HCT116 (cell line): ENCODE measurements at regions not wholly inside any gene's neighbourhood (a gene's known extent, or its start where the extent isn't known, plus 50 kb on each side); places are given as distances from the start of the nearest gene placed in this dataset.

Experiments
- ATAC-seq: fragments of 200-7000 bp; cut with Tn5 transposase; 2 replicates; pipeline ENCODE4 v1.9.1; 2020; ENCODE audit warnings: mild to moderate bottlenecking, moderate library complexity
- BruUV-seq: library from RNA; stranded (reverse); fragments of 400-500 nt; replicated peaks from 2 replicates; lab custom pipeline; 2021; lab: Mats Ljungman, UMichigan
- CTCF ChIA-PET: fragments of 300-600 bp; sonication (Branson Sonifier 250); formaldehyde crosslinking; loops from one replicate; lab custom pipeline; 2021; ENCODE audit warnings: antibody characterized with exemption; lab: Charles Lee
- POLR2A ChIA-PET: fragments of 300-600, 350-600 bp; sonication (Branson Sonifier 250); formaldehyde crosslinking; loops from one replicate; lab custom pipeline; 2021; ENCODE audit warnings: antibody characterized with exemption; lab: Charles Lee
- RAD21 ChIA-PET, 2 experiments: fragments of 300-600 bp; sonication (Branson Sonifier 250); formaldehyde crosslinking; loops; one replicate each; lab custom pipeline; 2023; ENCODE audit warnings: low total read pairs in 2 of 2; ENCODE audit not compliant: uncharacterized antibody in 2 of 2, unreplicated experiment in 2 of 2, low non-redundant PET in 1 of 2; lab: Charles Lee
- DNase-seq: peaks from one replicate; pipeline ENCODE4 v3.0.0-alpha.2; 2010; ENCODE audit warnings: low read depth, low spot score
- H2AFZ ChIP-seq: fragments of 200-600 bp; shearing (Covaris generic), sonication (generic); 2 replicates; pipeline ENCODE4 v1.6.1; 2017; ENCODE audit warnings: low read depth, mixed run types, mixed read lengths, antibody characterized with exemption, low read length; ENCODE audit not compliant: poor library complexity, severe bottlenecking
- H3K27ac ChIP-seq: 2 replicates; pipeline ENCODE4 v1.5.1; 2012; ENCODE audit warnings: low read depth, low read length
- H3K27me3 ChIP-seq: fragments of 200-600 bp; sonication (generic); 2 replicates; pipeline ENCODE4 v1.6.1; 2016; ENCODE audit warnings: mixed run types, low read length, mixed read lengths; ENCODE audit not compliant: insufficient read depth
- H3K36me3 ChIP-seq, 2 experiments: fragments of 200-500 bp in 1 of 2; fragments of 200-600 bp in 1 of 2; sonication (Bioruptor generic) in 1 of 2; sonication (generic) in 1 of 2; 2 replicates each; pipeline versions ENCODE4 v1.5.1 to v1.6.1; 2014 to 2016; ENCODE audit warnings: low read length in 2 of 2, inconsistent platforms in 1 of 2, mixed read lengths in 1 of 2, mixed run types in 1 of 2; ENCODE audit not compliant: insufficient read depth in 2 of 2, control insufficient read depth in 1 of 2
- H3K4me1 ChIP-seq, 2 experiments: fragments of 200-600 bp in 1 of 2; sonication (generic) in 1 of 2; 2 replicates each; pipeline versions ENCODE4 v1.5.1 to v1.6.1; 2012 to 2017; ENCODE audit warnings: low read length in 2 of 2, inconsistent platforms in 1 of 2, mild to moderate bottlenecking in 1 of 2, mixed read lengths in 1 of 2, mixed run types in 1 of 2, moderate library complexity in 1 of 2; ENCODE audit not compliant: insufficient read depth in 2 of 2, control insufficient read depth in 1 of 2
- H3K4me2 ChIP-seq: fragments of 200-600 bp; sonication (generic); 2 replicates; pipeline ENCODE4 v1.6.1; 2017; ENCODE audit warnings: mixed run types, low read length, mixed read lengths
- H3K4me3 ChIP-seq, 2 experiments: fragments of 200-600 bp in 1 of 2; sonication (generic) in 1 of 2; replicated peaks in 1 of 2; 2 replicates each; pipeline ENCODE4 v1.5.1; 2011 to 2016; ENCODE audit warnings: low read length in 2 of 2, control low read depth in 1 of 2, low read depth in 1 of 2, mild to moderate bottlenecking in 1 of 2, mixed read lengths in 1 of 2, mixed run types in 1 of 2
- H3K79me2 ChIP-seq: fragments of 200-600 bp; sonication (generic); 2 replicates; pipeline ENCODE4 v1.6.1; 2017; ENCODE audit warnings: mild to moderate bottlenecking, mixed run types, low read length, moderate library complexity, mixed read lengths; ENCODE audit not compliant: insufficient read depth
- H3K9ac ChIP-seq: fragments of 200-600 bp; sonication (generic); 2 replicates; pipeline ENCODE4 v1.6.1; 2016; ENCODE audit warnings: low read length, mixed read lengths
- H3K9me2 ChIP-seq: fragments of 200-600 bp; sonication (generic), shearing (Covaris generic); 2 replicates; pipeline ENCODE4 v1.6.1; 2017; ENCODE audit warnings: mixed run types, mild to moderate bottlenecking, moderate library complexity; ENCODE audit not compliant: insufficient read depth
- H3K9me3 ChIP-seq, 2 experiments: fragments of 200-500 bp in 1 of 2; fragments of 200-600 bp in 1 of 2; sonication (Bioruptor generic) in 1 of 2; sonication (generic) in 1 of 2; 2 replicates each; pipeline ENCODE4 v1.6.1; 2014 to 2017; ENCODE audit warnings: low read length in 2 of 2, mixed read lengths in 2 of 2, inconsistent platforms in 1 of 2, low read depth in 1 of 2, mild to moderate bottlenecking in 1 of 2, mixed run types in 1 of 2, moderate library complexity in 1 of 2; ENCODE audit not compliant: control insufficient read depth in 1 of 2, insufficient read depth in 1 of 2
- H4K20me1 ChIP-seq: fragments of 200-600 bp; sonication (generic), shearing (Covaris generic); 2 replicates; pipeline ENCODE4 v1.6.1; 2017; ENCODE audit warnings: mixed run types, mild to moderate bottlenecking, moderate library complexity; ENCODE audit not compliant: insufficient read depth
- ATF3 ChIP-seq: IDR thresholded peaks from 2 replicates; pipeline ENCODE4 v1.6.1; 2012
- CBX3 ChIP-seq: IDR thresholded peaks from 2 replicates; pipeline ENCODE4 v1.6.1; 2012; ENCODE audit warnings: low read depth
- EGR1 ChIP-seq: IDR thresholded peaks from 2 replicates; pipeline ENCODE4 v1.6.1; 2012; ENCODE audit warnings: low read depth
- MAX ChIP-seq: IDR thresholded peaks from 2 replicates; pipeline ENCODE4 v1.6.1; 2012
- POLR2AphosphoS5 ChIP-seq: IDR thresholded peaks from 2 replicates; pipeline ENCODE4 v1.6.1; 2011; ENCODE audit warnings: mild to moderate bottlenecking, low read depth, low read length, moderate library complexity
- RAD21 ChIP-seq: IDR thresholded peaks from 2 replicates; pipeline ENCODE4 v1.6.1; 2012; ENCODE audit warnings: low read depth, mild to moderate bottlenecking
- SIN3A ChIP-seq: IDR thresholded peaks from 2 replicates; pipeline ENCODE4 v1.6.1; 2012; ENCODE audit warnings: low read depth
- TCF7L2 ChIP-seq: IDR thresholded peaks from 2 replicates; pipeline ENCODE4 v1.7.0; 2011; ENCODE audit warnings: borderline replicate concordance, inconsistent platforms; ENCODE audit not compliant: insufficient read depth, insufficient read length; ENCODE audit errors: extremely low read depth
- ZBTB33 ChIP-seq: IDR thresholded peaks from 2 replicates; pipeline ENCODE4 v1.6.1; 2011; ENCODE audit warnings: mild to moderate bottlenecking, low read length, moderate library complexity; ENCODE audit not compliant: insufficient replicate concordance; ENCODE audit errors: extremely low read depth
- ZFX ChIP-seq: fragments of 450-650 bp; IDR thresholded peaks from 2 replicates; pipeline ENCODE4 v1.6.1; 2017
- intact Hi-C: fragments of 100-400 bp; cut with micrococcal nuclease; formaldehyde crosslinking; loops from 2 replicates; pipeline ENCODE4 v1.10.0; 2022

- H3K4me2 ChIP-seq: no peak overlapping the region
- H3K27ac ChIP-seq: no peak overlapping the region
- H3K79me2 ChIP-seq: no peaks in the 10 kb centered on the region
- intact Hi-C loops: no loop called here
- ChIA-PET RAD21 (no interaction called here), POLR2A (no interaction called here), CTCF (no interaction called here)
- H3K9me2 ChIP-seq: no peaks in the 10 kb centered on the region
- no TSS peak for BruUV-seq
- H3K9ac ChIP-seq: no peak overlapping the region
- H4K20me1 ChIP-seq: no peaks in the 10 kb centered on the region
- peaks cover 3 to 9% of the 10 kb centered on the region in 2 experiments; a peak in 2 of 4 replicates for H3K9me3 ChIP-seq
- no peaks in the 10 kb centered on the region for H3K4me1 ChIP-seq
- no peak overlapping the region for H2AFZ ChIP-seq
- ATAC-seq: no peak
- TF ChIP-seq ZFX (no peak), SIN3A (no peak), ZBTB33 (no peak)
- no peak overlapping the region for H3K4me3 ChIP-seq
- no peaks in the 10 kb centered on the region for H3K27me3 ChIP-seq
- DNase-seq: no peak
- no peaks in the 10 kb centered on the region for H3K36me3 ChIP-seq
Measured at GRCh38 chr11:80173371-80174136, 732.7 kb upstream of the TENM4 start.

- no peaks in the 10 kb centered on the region for H4K20me1 ChIP-seq
- peaks cover 8 to 16% of the 10 kb centered on the region in 2 experiments; a peak in 2 of 4 replicates for H3K9me3 ChIP-seq
- BruUV-seq: no TSS peak
- no peak overlapping the region for H2AFZ ChIP-seq
- no peaks in the 10 kb centered on the region for H3K27me3 ChIP-seq
- intact Hi-C loops: no loop called here
- H3K79me2 ChIP-seq: no peaks in the 10 kb centered on the region
- ChIA-PET POLR2A (no interaction called here), RAD21 (no interaction called here), CTCF (no interaction called here)
- H3K36me3 ChIP-seq: no peaks in the 10 kb centered on the region
- H3K9ac ChIP-seq: no peak overlapping the region
- no peak for DNase-seq
- no peaks in the 10 kb centered on the region for H3K9me2 ChIP-seq
- ATAC-seq: no peak
- no peak overlapping the region for H3K4me3 ChIP-seq
- no peak overlapping the region for H3K4me2 ChIP-seq
- H3K27ac ChIP-seq: no peak overlapping the region
- no peak for TF ChIP-seq SIN3A
- TF ChIP-seq RAD21: no peak
- TF ChIP-seq ATF3: no peak
- TF ChIP-seq ZFX: no peak
- no peak for TF ChIP-seq CBX3
- TF ChIP-seq TCF7L2: no peak
- TF ChIP-seq POLR2AphosphoS5: no peak
- no peak for TF ChIP-seq EGR1
- TF ChIP-seq MAX: no peak
- no peaks in the 10 kb centered on the region for H3K4me1 ChIP-seq
Measured at GRCh38 chr11:80168796-80169195, 728.0 kb upstream of the TENM4 start.
